PC-9 (cell line): ENCODE measurements at regions not wholly inside any gene's neighbourhood (a gene's known extent, or its start where the extent isn't known, plus 50 kb on each side); places are given as distances from the start of the nearest gene placed in this dataset.
"Not testable (repeated sequence)": the region's sequence is repeated elsewhere in the genome, so short reads cannot be mapped to it uniquely, and the experiment has no call there.

Experiments used
- BruUV-seq: library from RNA; stranded (reverse); fragments of 400-500 nt; replicated peaks from 2 replicates; lab custom pipeline; 2021; lab: Mats Ljungman, UMichigan
- CTCF ChIA-PET: fragments of 300-600 bp; sonication (Branson Sonifier 250); formaldehyde crosslinking; loops from one replicate; lab custom pipeline; 2022; ENCODE audit warnings: antibody characterized with exemption; lab: Charles Lee
- POLR2A ChIA-PET: fragments of 300-600 bp; sonication (Branson Sonifier 250); formaldehyde crosslinking; loops from one replicate; lab custom pipeline; 2022; ENCODE audit warnings: antibody characterized with exemption; ENCODE audit not compliant: unreplicated experiment; lab: Charles Lee
- DNase-seq, 2 experiments: peaks; one replicate each; pipeline versions ENCODE4 v3.0.0 to v3.0.0-alpha.2; 2015 to 2022; ENCODE audit warnings: mixed read lengths in 1 of 2
- H2AFZ ChIP-seq: fragments of 200-600 bp; sonication (generic); 2 replicates; pipeline ENCODE4 v1.8.1; 2017; ENCODE audit warnings: antibody characterized with exemption
- H3F3A ChIP-seq: fragments of 200-600 bp; sonication (generic); 2 replicates; pipeline ENCODE4 v1.8.1; 2017; ENCODE audit warnings: antibody characterized with exemption, mild to moderate bottlenecking, low read depth; ENCODE audit not compliant: insufficient read depth
- H3K27ac ChIP-seq: fragments of 200-600 bp; sonication (generic); 2 replicates; pipeline ENCODE4 v1.6.1; 2016; ENCODE audit warnings: mixed run types
- H3K27me3 ChIP-seq: fragments of 200-600 bp; sonication (generic); 2 replicates; pipeline ENCODE4 v1.6.1; 2016; ENCODE audit warnings: low read depth, mixed run types; ENCODE audit not compliant: insufficient read depth
- H3K36me3 ChIP-seq: fragments of 200-600 bp; sonication (generic); 2 replicates; pipeline ENCODE4 v1.6.1; 2016; ENCODE audit warnings: low read depth, mixed run types
- H3K4me1 ChIP-seq: fragments of 200-600 bp; sonication (generic); replicated peaks from 2 replicates; pipeline ENCODE4 v1.6.1; 2016; ENCODE audit warnings: mixed run types; ENCODE audit not compliant: insufficient read depth
- H3K4me2 ChIP-seq: fragments of 200-600 bp; sonication (generic); 2 replicates; pipeline ENCODE4 v1.6.1; 2017; ENCODE audit warnings: mixed run types
- H3K4me3 ChIP-seq: fragments of 200-600 bp; sonication (generic); 2 replicates; pipeline ENCODE4 v1.6.1; 2016; ENCODE audit warnings: mixed run types
- H3K79me2 ChIP-seq: fragments of 200-600 bp; sonication (generic); 2 replicates; pipeline ENCODE4 v1.6.1; 2017; ENCODE audit warnings: low read depth, mixed run types
- H3K9me2 ChIP-seq: fragments of 200-600 bp; sonication (generic); 2 replicates; pipeline ENCODE4 v1.8.1; 2017; ENCODE audit warnings: mild to moderate bottlenecking; ENCODE audit not compliant: insufficient read depth
- H3K9me3 ChIP-seq: fragments of 200-600 bp; sonication (generic); 2 replicates; pipeline ENCODE4 v1.8.1; 2016; ENCODE audit warnings: low read depth; ENCODE audit not compliant: insufficient read depth
- H4K20me1 ChIP-seq: fragments of 200-600 bp; sonication (generic); 2 replicates; pipeline ENCODE4 v1.8.1; 2017; ENCODE audit not compliant: insufficient read depth
- EZH2 ChIP-seq: fragments of 200-600 bp; sonication (generic); IDR thresholded peaks from 2 replicates; pipeline ENCODE4 v1.8.0; 2017; ENCODE audit warnings: antibody characterized with exemption, low read depth
- intact Hi-C: fragments of 100-400 bp; cut with micrococcal nuclease; formaldehyde crosslinking; loops from one replicate; pipeline ENCODE4 v1.10.0; 2022; ENCODE audit not compliant: unreplicated experiment
- TF ChIP-seq, protein P1 (sequence below): fragments of 200-600 bp; sonication (generic); conservative IDR thresholded peaks from 2 replicates; pipeline ENCODE4 v1.6.1; 2017; ENCODE audit warnings: mixed run types, antibody characterized with exemption, mild to moderate bottlenecking, moderate library complexity

DNA sequence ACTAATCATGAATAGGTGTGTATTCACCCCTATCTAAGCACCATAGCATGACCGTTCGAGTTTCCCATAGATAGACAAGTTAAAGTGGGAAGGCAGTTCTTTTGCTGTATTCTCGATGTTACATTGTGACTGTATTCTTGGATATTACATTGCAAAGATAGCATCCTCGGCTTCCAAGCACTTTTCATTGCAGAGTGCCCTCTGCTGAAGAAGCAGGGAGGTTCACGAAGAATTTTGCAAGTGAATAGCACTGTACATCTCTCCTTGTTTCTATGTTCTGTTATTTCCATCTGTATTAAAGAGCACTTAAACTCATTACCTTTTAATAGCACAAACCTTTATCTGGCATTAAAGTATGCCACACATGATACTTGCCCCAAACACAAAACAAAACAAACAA is 426.7 kb upstream of the ARX start:
- no peaks in the 10 kb centered on the region for H4K20me1 ChIP-seq
- no peaks in the 10 kb centered on the region for H3F3A ChIP-seq
- H3K36me3 ChIP-seq: no peaks in the 10 kb centered on the region
- no peak overlapping the region for H2AFZ ChIP-seq
- H3K4me2 ChIP-seq: no peak overlapping the region
- no peaks in the 10 kb centered on the region for H3K27me3 ChIP-seq
- H3K9me3 ChIP-seq: no peaks in the 10 kb centered on the region
- H3K79me2 ChIP-seq: no peaks in the 10 kb centered on the region
- H3K4me3 ChIP-seq: no peak overlapping the region
- no peak for TF ChIP-seq EZH2
- TF ChIP-seq, protein P1, sequence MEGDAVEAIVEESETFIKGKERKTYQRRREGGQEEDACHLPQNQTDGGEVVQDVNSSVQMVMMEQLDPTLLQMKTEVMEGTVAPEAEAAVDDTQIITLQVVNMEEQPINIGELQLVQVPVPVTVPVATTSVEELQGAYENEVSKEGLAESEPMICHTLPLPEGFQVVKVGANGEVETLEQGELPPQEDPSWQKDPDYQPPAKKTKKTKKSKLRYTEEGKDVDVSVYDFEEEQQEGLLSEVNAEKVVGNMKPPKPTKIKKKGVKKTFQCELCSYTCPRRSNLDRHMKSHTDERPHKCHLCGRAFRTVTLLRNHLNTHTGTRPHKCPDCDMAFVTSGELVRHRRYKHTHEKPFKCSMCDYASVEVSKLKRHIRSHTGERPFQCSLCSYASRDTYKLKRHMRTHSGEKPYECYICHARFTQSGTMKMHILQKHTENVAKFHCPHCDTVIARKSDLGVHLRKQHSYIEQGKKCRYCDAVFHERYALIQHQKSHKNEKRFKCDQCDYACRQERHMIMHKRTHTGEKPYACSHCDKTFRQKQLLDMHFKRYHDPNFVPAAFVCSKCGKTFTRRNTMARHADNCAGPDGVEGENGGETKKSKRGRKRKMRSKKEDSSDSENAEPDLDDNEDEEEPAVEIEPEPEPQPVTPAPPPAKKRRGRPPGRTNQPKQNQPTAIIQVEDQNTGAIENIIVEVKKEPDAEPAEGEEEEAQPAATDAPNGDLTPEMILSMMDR: 0 out of 2 replicates have a peak, but pooled peaks have one; percentile 26
- no peaks in the 10 kb centered on the region for H3K9me2 ChIP-seq
- H3K27ac ChIP-seq: no peak overlapping the region
- POLR2A ChIA-PET: no interaction called here
- H3K4me1 ChIP-seq: no peaks in the 10 kb centered on the region
- CTCF ChIA-PET: no interaction called here
- BruUV-seq: no TSS peak
- intact Hi-C loops: no loop called here
- no peak for DNase-seq

DNA sequence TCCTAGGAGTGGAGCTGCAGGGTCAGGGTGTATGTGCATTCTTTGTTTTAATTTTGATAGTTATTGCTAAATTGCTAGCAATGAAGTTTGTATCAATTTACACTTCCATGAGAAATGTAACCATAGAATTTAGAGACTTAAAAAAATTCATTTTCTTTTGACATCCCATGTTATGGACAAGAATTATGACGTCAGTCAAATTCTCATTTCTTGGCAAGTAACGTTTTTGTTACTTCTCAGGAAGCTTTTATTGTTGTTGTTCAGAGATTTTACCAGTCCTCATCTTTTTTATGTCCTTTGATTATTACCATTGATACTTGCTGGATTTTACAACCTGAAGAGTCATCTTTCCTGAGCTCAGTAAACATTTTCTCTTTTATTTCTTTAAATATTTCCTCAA is 417.5 kb upstream of the ARX start:
- POLR2A ChIA-PET: no interaction called here
- H3K27ac ChIP-seq: no peak overlapping the region
- H3K4me1 ChIP-seq: no peaks in the 10 kb centered on the region
- H3K9me2 ChIP-seq: no peaks in the 10 kb centered on the region
- no TSS peak for BruUV-seq
- no peaks in the 10 kb centered on the region for H3F3A ChIP-seq
- no peaks in the 10 kb centered on the region for H3K36me3 ChIP-seq
- intact Hi-C loops: no loop called here
- CTCF ChIA-PET: no interaction called here
- no peaks in the 10 kb centered on the region for H3K79me2 ChIP-seq
- H3K27me3 ChIP-seq: no peaks in the 10 kb centered on the region
- no peak for DNase-seq
- H2AFZ ChIP-seq: no peak overlapping the region
- no peaks in the 10 kb centered on the region for H3K9me3 ChIP-seq
- H4K20me1 ChIP-seq: no peaks in the 10 kb centered on the region
- H3K4me3 ChIP-seq: no peak overlapping the region
- TF ChIP-seq EZH2: no peak
- H3K4me2 ChIP-seq: no peak overlapping the region

DNA sequence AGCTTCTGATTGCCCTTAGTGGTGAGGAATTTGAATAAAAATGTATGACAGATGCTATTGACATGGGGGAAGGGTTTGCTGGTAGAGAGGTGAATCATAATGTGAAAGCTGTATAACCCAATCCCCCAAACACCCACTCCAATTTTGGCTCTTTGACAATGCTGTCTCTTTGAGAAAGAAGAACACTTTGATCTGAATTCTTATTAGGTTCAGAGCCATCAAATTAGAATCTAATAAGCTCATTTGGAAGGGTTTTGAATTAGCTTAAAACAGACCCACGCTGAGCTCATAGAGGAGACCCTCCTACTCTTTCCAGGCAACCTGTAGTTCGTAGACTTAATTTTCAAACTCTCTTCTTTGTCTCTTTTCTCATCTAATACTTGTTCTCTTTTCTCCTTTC is 416.6 kb upstream of the ARX start:
- no peak overlapping the region for H3K4me2 ChIP-seq
- no peaks in the 10 kb centered on the region for H3K9me3 ChIP-seq
- no peak overlapping the region for H3K27ac ChIP-seq
- H3K27me3 ChIP-seq: no peaks in the 10 kb centered on the region
- intact Hi-C loops: no loop called here
- no TSS peak for BruUV-seq
- H3F3A ChIP-seq: no peaks in the 10 kb centered on the region
- no peaks in the 10 kb centered on the region for H3K79me2 ChIP-seq
- H3K4me3 ChIP-seq: no peak overlapping the region
- no peaks in the 10 kb centered on the region for H3K4me1 ChIP-seq
- no peak overlapping the region for H2AFZ ChIP-seq
- no peaks in the 10 kb centered on the region for H4K20me1 ChIP-seq
- no peak for TF ChIP-seq EZH2
- TF ChIP-seq, protein P1: no peak
- POLR2A ChIA-PET: no interaction called here
- no peaks in the 10 kb centered on the region for H3K36me3 ChIP-seq
- H3K9me2 ChIP-seq: no peaks in the 10 kb centered on the region
- CTCF ChIA-PET: no interaction called here
- no peak for DNase-seq

DNA sequence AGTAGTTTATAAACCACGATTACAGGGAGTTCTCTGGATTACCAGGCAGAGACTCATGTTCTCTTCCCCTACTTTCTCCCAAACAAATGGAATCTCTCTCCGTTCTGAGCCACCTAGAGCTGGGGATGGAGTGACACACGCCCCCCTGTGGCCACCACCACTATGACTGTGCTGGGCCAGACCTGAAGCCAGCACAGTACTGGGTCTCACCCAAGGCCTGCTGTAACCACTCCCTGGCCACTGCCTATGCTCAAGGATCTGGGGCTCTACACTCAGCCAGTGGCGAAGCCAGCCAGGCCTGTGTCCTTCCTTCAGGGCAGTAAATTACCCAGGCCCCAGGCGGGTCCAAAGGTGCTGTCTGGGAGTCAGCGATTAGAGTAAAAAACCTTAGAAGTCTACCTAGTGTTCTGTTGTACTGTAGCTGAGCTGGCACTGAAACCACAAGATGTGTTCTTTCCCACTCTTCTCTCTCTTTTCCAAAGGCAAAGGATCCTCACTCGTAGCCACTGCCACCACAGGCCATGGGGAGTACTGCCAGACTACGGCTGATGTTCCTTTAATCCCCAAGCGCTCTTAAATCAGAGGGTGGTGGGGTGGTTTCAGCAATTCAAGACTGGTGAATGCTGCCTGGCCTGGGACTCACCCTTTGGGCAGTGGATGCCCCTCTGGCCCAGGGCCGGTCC is 412.2 kb upstream of the ARX start:
- ChIA-PET POLR2A (no interaction called here), CTCF (no interaction called here)
- H2AFZ ChIP-seq: no peak overlapping the region
- no peaks in the 10 kb centered on the region for H4K20me1 ChIP-seq
- no peaks in the 10 kb centered on the region for H3K4me1 ChIP-seq
- no peaks in the 10 kb centered on the region for H3K36me3 ChIP-seq
- no peak for DNase-seq
- H3K9me3 ChIP-seq: no peaks in the 10 kb centered on the region
- no peak overlapping the region for H3K4me2 ChIP-seq
- no peaks in the 10 kb centered on the region for H3K27me3 ChIP-seq
- H3K79me2 ChIP-seq: no peaks in the 10 kb centered on the region
- no peak overlapping the region for H3K4me3 ChIP-seq
- no peak overlapping the region for H3K27ac ChIP-seq
- intact Hi-C loops: no loop called here
- TF ChIP-seq, protein P1: no peak
- no peak for TF ChIP-seq EZH2
- no peaks in the 10 kb centered on the region for H3K9me2 ChIP-seq
- no TSS peak for BruUV-seq
- no peaks in the 10 kb centered on the region for H3F3A ChIP-seq

DNA sequence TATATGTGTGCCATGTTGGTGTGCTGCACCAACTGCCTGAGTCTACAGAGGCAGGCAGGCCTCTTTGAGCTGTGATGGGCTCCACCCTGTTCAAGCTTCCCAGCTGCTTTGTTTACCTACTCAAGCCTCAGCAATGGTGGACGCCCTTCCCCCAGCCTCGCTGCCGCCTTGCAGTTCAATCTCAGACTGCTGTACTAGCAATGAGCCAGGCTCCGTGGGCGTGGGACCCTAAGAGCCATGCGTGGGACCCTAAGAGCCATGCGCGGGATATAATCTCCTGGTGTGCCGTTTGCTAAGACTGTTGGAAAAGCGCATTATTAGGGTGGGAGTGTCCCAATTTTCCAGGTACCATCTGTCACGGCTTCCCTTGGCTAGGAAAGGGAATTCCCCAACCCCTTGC is 388.4 kb upstream of the ARX start:
- DNase-seq, H3K9me2 ChIP-seq, BruUV-seq, H3K79me2 ChIP-seq, H3K4me1 ChIP-seq, H3K9me3 ChIP-seq, H3F3A ChIP-seq, intact Hi-C loops, H3K4me2 ChIP-seq, H3K27me3 ChIP-seq, CTCF ChIA-PET, POLR2A ChIA-PET, H3K27ac ChIP-seq, H4K20me1 ChIP-seq, H2AFZ ChIP-seq, H3K36me3 ChIP-seq, H3K4me3 ChIP-seq: not testable (repeated sequence)
